ENCODE measurements at regions not wholly inside any gene's neighbourhood (a gene's known extent, or its start where the extent isn't known, plus 50 kb on each side); places are given as distances from the start of the nearest gene placed in this dataset.
"Not testable (repeated sequence)": the region's sequence is repeated elsewhere in the genome, so short reads cannot be mapped to it uniquely, and the experiment has no call there.

DNA sequence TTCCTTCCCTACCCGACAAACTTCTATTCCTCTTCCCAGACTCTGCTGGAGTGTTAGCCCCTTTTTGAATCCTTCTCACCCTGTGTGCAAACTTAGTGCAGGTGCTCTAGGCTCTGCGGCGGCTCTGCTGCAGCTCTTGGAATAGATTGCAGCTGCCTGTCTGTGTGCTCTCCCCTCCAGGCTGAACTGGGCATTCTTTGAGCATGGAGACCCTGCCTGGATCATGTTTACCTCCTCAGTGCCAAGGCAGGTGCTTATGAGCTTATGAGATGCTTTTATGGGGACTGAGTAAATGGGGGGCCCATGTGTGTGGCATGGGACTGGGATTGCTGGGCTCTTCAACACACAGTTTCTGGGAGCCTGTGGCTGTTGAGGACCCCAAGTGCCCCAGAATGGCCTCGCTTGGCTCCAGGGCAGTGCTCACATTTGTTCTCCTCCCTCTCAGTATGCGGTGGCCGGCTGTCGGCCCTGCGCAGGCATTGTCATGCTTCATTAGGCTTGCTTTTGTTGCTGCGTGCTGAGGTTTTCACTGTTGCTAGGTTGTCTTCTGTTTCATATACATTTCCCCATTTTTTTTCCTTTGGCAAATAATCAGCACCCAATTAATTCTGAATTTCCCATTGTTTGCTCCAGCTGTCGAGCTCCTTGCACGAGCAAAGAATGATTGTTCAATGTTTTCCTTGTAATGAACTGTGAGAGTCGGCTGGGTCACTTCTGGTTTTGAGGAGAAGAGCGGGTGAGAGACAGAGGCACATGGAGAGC is 185.5 kb upstream of the NLRP1 start:
- no peak for DNase-seq
- no peak overlapping the region for H3K27ac ChIP-seq
- no peak for TF ChIP-seq POLR2A (IDR thresholded peaks at IDR 0.05)
- TF ChIP-seq, protein P1, sequence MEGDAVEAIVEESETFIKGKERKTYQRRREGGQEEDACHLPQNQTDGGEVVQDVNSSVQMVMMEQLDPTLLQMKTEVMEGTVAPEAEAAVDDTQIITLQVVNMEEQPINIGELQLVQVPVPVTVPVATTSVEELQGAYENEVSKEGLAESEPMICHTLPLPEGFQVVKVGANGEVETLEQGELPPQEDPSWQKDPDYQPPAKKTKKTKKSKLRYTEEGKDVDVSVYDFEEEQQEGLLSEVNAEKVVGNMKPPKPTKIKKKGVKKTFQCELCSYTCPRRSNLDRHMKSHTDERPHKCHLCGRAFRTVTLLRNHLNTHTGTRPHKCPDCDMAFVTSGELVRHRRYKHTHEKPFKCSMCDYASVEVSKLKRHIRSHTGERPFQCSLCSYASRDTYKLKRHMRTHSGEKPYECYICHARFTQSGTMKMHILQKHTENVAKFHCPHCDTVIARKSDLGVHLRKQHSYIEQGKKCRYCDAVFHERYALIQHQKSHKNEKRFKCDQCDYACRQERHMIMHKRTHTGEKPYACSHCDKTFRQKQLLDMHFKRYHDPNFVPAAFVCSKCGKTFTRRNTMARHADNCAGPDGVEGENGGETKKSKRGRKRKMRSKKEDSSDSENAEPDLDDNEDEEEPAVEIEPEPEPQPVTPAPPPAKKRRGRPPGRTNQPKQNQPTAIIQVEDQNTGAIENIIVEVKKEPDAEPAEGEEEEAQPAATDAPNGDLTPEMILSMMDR (IDR thresholded peaks at IDR 0.05), result no peak
- H3K4me1 ChIP-seq, result no peaks in the 10 kb centered on the region
- H3K27me3 ChIP-seq, result no peaks in the 10 kb centered on the region
- no peaks in the 10 kb centered on the region for H3K9me3 ChIP-seq
- H3K4me3 ChIP-seq, result no peak overlapping the region
- H3K36me3 ChIP-seq, result no peaks in the 10 kb centered on the region

DNA sequence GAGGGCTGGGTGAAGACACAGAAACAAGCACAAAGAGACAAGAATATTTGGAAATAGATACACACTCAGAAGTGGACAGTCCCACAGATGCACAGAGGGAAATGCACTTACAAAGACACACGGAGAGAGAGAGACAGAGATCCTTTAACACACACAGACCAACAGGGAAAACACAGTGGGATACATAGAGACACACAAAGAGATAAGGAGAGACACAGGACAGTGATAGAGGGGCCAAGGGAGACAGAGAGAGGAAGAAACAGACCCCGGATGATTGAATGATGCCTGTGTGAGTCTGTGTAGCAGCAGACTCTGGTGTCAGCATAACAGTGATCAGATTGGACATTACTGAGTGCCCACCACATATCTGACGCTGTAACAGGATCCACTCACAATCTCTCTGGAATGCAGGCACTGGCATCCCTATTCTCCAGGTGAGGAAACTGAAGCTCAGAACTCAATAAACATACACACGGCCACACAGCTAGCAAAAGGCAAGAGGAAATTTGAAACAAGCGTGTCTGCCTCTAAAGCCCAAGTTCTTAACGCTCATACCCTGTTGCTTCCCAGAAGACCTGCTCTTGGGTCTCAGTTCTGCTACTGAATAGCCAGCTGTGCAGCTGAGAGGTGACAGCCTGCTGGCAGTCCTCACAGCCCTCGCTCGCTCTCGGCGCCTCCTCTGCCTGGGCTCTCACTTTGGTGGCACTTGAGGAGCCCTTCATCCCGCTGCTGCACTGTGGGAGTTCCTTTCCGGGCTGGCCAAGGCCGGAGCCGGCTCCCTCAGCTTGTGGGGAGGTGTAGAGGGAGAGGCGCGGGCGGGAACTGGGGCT is 186.3 kb upstream of the NLRP1 start:
- H3K4me1 ChIP-seq, result no peaks in the 10 kb centered on the region
- no peaks in the 10 kb centered on the region for H3K9me3 ChIP-seq
- no peak for DNase-seq
- H3K36me3 ChIP-seq, result no peaks in the 10 kb centered on the region
- no peaks in the 10 kb centered on the region for H3K27me3 ChIP-seq
- TF ChIP-seq POLR2A (IDR thresholded peaks at IDR 0.05), result no peak
- TF ChIP-seq, protein P1 (IDR thresholded peaks at IDR 0.05), result no peak
- H3K4me3 ChIP-seq, result no peak overlapping the region
- no peak overlapping the region for H3K27ac ChIP-seq

DNA sequence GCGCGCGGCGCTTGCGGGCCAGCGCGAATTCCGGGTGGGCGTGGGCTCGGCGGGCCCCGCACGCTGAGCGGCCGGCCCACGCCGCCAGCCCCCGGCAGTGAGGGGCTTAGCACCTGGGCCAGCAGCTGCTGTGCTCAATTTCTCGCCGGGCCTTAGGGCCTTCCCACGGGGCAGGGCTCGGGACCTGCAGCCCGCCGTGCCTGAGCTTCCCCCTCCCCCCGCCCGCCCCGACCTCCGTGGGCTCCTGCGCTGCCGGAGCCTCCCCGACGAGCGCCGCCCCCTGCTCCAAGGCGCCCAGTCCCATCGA is 186.9 kb upstream of the NLRP1 start:
- not testable (repeated sequence) for DNase-seq, H3K27ac ChIP-seq, H3K4me1 ChIP-seq, H3K4me3 ChIP-seq, H3K36me3 ChIP-seq, H3K27me3 ChIP-seq, H3K9me3 ChIP-seq

DNA sequence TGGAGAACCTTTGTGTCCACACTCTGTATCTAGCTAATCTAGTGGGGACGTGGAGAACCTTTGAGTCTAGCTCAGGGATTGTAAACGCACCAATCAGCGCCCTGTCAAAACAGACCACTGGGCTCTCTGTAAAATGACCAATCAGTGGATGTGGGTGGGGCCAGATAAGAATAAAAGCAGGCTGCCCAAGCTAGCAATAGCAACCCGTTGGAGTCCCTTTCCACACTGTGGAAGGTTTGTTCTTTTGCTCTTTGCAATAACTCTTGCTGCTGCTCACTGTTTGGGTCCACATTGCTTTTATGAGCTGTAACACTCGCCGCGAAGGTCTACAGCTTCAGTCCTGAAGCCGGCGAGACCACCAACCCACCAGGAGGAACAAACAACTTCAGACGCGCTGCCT is 187.7 kb upstream of the NLRP1 start:
- H3K4me1 ChIP-seq, H3K4me3 ChIP-seq, DNase-seq, H3K27me3 ChIP-seq, H3K27ac ChIP-seq, H3K9me3 ChIP-seq, H3K36me3 ChIP-seq: not testable (repeated sequence)

DNA sequence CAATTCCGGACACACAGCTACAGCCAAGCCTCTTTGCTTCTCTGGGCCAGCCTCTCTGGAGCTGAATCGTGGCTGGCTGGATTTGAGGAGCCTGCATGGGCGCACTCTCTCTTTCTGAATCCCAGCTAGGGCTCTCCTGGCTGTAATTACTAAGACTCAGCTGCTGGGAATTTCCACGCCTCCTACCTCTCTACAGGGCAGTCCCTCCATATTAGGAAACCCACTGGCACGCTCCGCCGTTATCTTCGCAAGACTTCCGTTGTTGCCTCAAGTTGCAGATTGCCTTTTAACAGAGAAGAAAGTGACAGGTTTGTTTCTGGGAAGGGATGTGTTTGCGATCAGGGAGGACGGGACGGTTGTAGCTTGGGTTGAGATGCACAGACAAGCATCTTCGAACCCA is 188.4 kb upstream of the NLRP1 start:
- no peak for DNase-seq
- no peak for TF ChIP-seq POLR2A (IDR thresholded peaks at IDR 0.05)
- TF ChIP-seq, protein P1 (IDR thresholded peaks at IDR 0.05), result no peak
- Histone ChIP-seq H3K27ac (no peak overlapping the region), H3K4me3 (no peak overlapping the region), H3K9me3 (no peaks in the 10 kb centered on the region), H3K27me3 (no peaks in the 10 kb centered on the region), H3K36me3 (no peaks in the 10 kb centered on the region), H3K4me1 (no peaks in the 10 kb centered on the region)

DNA sequence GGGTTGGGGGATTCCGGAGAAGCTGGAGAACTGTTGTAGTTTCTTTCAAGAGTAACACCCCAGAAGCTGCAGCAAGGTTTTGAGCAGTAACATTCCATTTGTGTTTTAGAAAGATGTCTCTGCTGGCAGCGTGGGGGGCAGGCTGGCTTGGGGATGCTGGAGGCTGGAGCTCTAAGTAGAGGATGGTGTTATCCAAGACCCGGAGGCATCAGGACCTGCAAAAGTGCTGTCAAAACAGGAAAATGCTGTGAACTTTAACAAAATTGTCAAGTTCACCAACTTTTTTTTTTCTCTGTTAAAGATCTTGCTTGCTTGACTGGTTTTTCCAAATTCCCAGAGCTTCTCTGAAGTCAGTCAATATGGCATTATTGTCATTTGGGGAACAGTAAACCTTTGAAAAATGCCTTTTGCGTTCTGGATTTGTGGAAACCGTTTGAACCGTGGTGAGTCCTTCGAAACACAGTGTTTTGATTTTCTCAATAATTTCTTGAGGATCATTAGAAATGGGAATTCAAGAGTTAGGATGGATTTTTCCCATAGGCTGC is 189.6 kb upstream of the NLRP1 start:
- no peak for TF ChIP-seq POLR2A (IDR thresholded peaks at IDR 0.05)
- TF ChIP-seq, protein P1 (IDR thresholded peaks at IDR 0.05), result no peak
- Histone ChIP-seq H3K4me3 (no peak overlapping the region), H3K27me3 (no peaks in the 10 kb centered on the region), H3K27ac (no peak overlapping the region), H3K36me3 (no peaks in the 10 kb centered on the region), H3K4me1 (no peaks in the 10 kb centered on the region), H3K9me3 (no peaks in the 10 kb centered on the region)
- DNase-seq, result no peak

Data from Peyer's patch (tissue), 4 donors.